Endothelial cell of umbilical vein (primary cell): ENCODE measurements at regions not wholly inside any gene's neighbourhood (a gene's known extent, or its start where the extent isn't known, plus 50 kb on each side); places are given as distances from the start of the nearest gene placed in this dataset.

Source experiments
- BruUV-seq: library from RNA; stranded (reverse); fragments of 400-500 nt; replicated peaks from 2 replicates; lab custom pipeline; 2021; lab: Mats Ljungman, UMichigan
- CTCF ChIA-PET: fragments of 300-600, 350-600 bp; sonication (Branson Sonifier 250); formaldehyde crosslinking; loops from one replicate; lab custom pipeline; 2021; ENCODE audit warnings: antibody characterized with exemption, inconsistent platforms; lab: Charles Lee
- POLR2A ChIA-PET: fragments of 300-600, 350-600 bp; sonication (Branson Sonifier 250); formaldehyde crosslinking; loops from one replicate; lab custom pipeline; 2021; ENCODE audit warnings: antibody characterized with exemption, inconsistent platforms; lab: Charles Lee
- DNase-seq: peaks from one replicate; pipeline ENCODE4 v3.0.0-alpha.2; 2011; ENCODE audit warnings: low read depth, low spot score
- FAIRE-seq: peaks from 2 replicates; lab custom pipeline; 2011; peaks lifted over from hg19 to GRCh38; lab: Jason Lieb, UNC
- H2AFZ ChIP-seq: 2 replicates; pipeline ENCODE4 v1.6.0; 2012; ENCODE audit warnings: low read depth, low read length, control low read depth, inconsistent platforms
- H3K27ac ChIP-seq: 2 replicates; pipeline ENCODE4 v1.5.1; 2011; ENCODE audit warnings: low read depth, mild to moderate bottlenecking, control low read depth, low read length, moderate library complexity; ENCODE audit not compliant: insufficient read depth
- H3K27me3 ChIP-seq, 2 experiments: 2 replicates each; pipeline versions ENCODE4 v1.6.0 to v1.6.1; 2011; ENCODE audit warnings: low read length in 2 of 2, mixed read lengths in 1 of 2; ENCODE audit not compliant: control insufficient read depth in 2 of 2, insufficient read depth in 2 of 2
- H3K36me3 ChIP-seq, 2 experiments: 2 replicates in 1 of 2; 3 replicates in 1 of 2; pipeline ENCODE4 v1.5.1; 2011; ENCODE audit warnings: low read length in 2 of 2, mild to moderate bottlenecking in 1 of 2, moderate library complexity in 1 of 2; ENCODE audit not compliant: control insufficient read depth in 2 of 2, insufficient read depth in 2 of 2; ENCODE audit errors: extremely low read depth in 1 of 2
- H3K4me1 ChIP-seq: 3 replicates; pipeline ENCODE4 v1.5.1; 2011; ENCODE audit warnings: mild to moderate bottlenecking, low read length; ENCODE audit not compliant: control insufficient read depth, insufficient read depth; ENCODE audit errors: extremely low read depth
- H3K4me2 ChIP-seq: 2 replicates; pipeline ENCODE4 v1.6.1; 2011; ENCODE audit warnings: low read length, control low read depth, mixed read lengths; ENCODE audit not compliant: insufficient read depth
- H3K4me3 ChIP-seq, 3 experiments: fragments of 200-600 bp in 1 of 3; sonication (generic), shearing (Covaris generic) in 1 of 3; replicated peaks in 1 of 3; 2 replicates each; pipeline ENCODE4 v1.5.1; 2011 to 2016; ENCODE audit warnings: control low read depth in 3 of 3, low read length in 3 of 3, mild to moderate bottlenecking in 2 of 3, inconsistent platforms in 1 of 3, low read depth in 1 of 3, moderate library complexity in 1 of 3; ENCODE audit not compliant: insufficient read depth in 1 of 3
- H3K79me2 ChIP-seq: 2 replicates; pipeline ENCODE4 v1.6.0; 2012; ENCODE audit warnings: low read length, inconsistent platforms; ENCODE audit not compliant: control insufficient read depth, insufficient read depth
- H3K9ac ChIP-seq: replicated peaks from 2 replicates; pipeline ENCODE3; 2011; ENCODE audit warnings: low read length, control low read depth; ENCODE audit not compliant: insufficient read depth; ENCODE audit errors: extremely low read depth
- H3K9me1 ChIP-seq: replicated peaks from 3 replicates; pipeline ENCODE4 v1.6.0; 2011; ENCODE audit warnings: mild to moderate bottlenecking, low read length; ENCODE audit not compliant: control insufficient read depth, insufficient read depth; ENCODE audit errors: extremely low read depth
- H3K9me3 ChIP-seq: replicated peaks from 2 replicates; pipeline ENCODE4 v1.5.1; 2012; ENCODE audit warnings: low read length, inconsistent platforms; ENCODE audit not compliant: control insufficient read depth, insufficient read depth
- H4K20me1 ChIP-seq: replicated peaks from 2 replicates; pipeline ENCODE3; 2011; ENCODE audit warnings: mild to moderate bottlenecking, low read length; ENCODE audit not compliant: control insufficient read depth, insufficient read depth; ENCODE audit errors: extremely low read depth
- CTCF ChIP-seq, 2 donors: IDR thresholded peaks; 1 replicate in 1 of 2; 2 replicates in 1 of 2; pipeline ENCODE4 v1.5.1; 2011; ENCODE audit warnings: low read length in 2 of 2, mild to moderate bottlenecking in 2 of 2, moderate library complexity in 2 of 2, control low read depth in 1 of 2, inconsistent platforms in 1 of 2, low read depth in 1 of 2; ENCODE audit not compliant: insufficient read depth in 1 of 2; ENCODE audit errors: extremely low read depth in 1 of 2
- EZH2 ChIP-seq: IDR thresholded peaks from 2 replicates; pipeline ENCODE4 v1.6.1; 2012; ENCODE audit warnings: borderline replicate concordance, low read depth, mild to moderate bottlenecking, moderate library complexity, low read length, inconsistent platforms; ENCODE audit not compliant: severe bottlenecking
- FOS ChIP-seq: IDR thresholded peaks from 2 replicates; pipeline ENCODE4 v1.6.1; 2011; ENCODE audit warnings: mild to moderate bottlenecking, low read length, moderate library complexity, borderline replicate concordance; ENCODE audit not compliant: insufficient read depth
- GATA2 ChIP-seq: IDR thresholded peaks from 2 replicates; pipeline ENCODE4 v1.7.0; 2011; ENCODE audit warnings: low read depth, mild to moderate bottlenecking, moderate library complexity, mixed read lengths, low read length; ENCODE audit not compliant: insufficient read length, insufficient read depth
- JUN ChIP-seq: IDR thresholded peaks from 2 replicates; pipeline ENCODE4 v1.6.1; 2011; ENCODE audit warnings: borderline replicate concordance, low read depth; ENCODE audit not compliant: insufficient read length, insufficient read depth
- MAX ChIP-seq: IDR thresholded peaks from 2 replicates; pipeline ENCODE4 v1.6.1; 2011; ENCODE audit not compliant: insufficient read depth, insufficient read length
- MYC ChIP-seq: IDR thresholded peaks from one replicate; pipeline ENCODE4 v1.6.1; 2011; ENCODE audit warnings: mild to moderate bottlenecking, low read depth, low read length
- POLR2A ChIP-seq: IDR thresholded peaks from 2 replicates; pipeline ENCODE4 v1.6.1; 2012; ENCODE audit warnings: low read depth, mild to moderate bottlenecking, control low read depth, low read length
- POLR2AphosphoS5 ChIP-seq: IDR thresholded peaks from 2 replicates; pipeline ENCODE4 v1.6.1; 2012; ENCODE audit warnings: low read depth, mild to moderate bottlenecking, control low read depth, low read length, moderate library complexity; ENCODE audit not compliant: insufficient read depth
- dilution Hi-C: fragments of 300-500 bp; cut with MboI; formaldehyde crosslinking; loops from one replicate; pipeline ENCODE4 v1.15.0; 2019; ENCODE audit warnings: low sequenced_read_pairs; ENCODE audit not compliant: extremely low pct_ligation_motif_present
- intact Hi-C: fragments of 100-400 bp; cut with micrococcal nuclease; formaldehyde crosslinking; loops from one replicate; pipeline ENCODE4 v1.10.0; 2022

GRCh38 chr13:39913928-39914327 is 258.5 kb downstream of the COG6 start:
- no TSS peak for BruUV-seq
- Histone ChIP-seq H3K27ac (no peak overlapping the region), H3K36me3 (no peaks in the 10 kb centered on the region), H3K9ac (no peak overlapping the region), H3K9me1 (no peaks in the 10 kb centered on the region), H3K9me3 (no peaks in the 10 kb centered on the region), H2AFZ (no peak overlapping the region), H3K4me3 (no peak overlapping the region), H3K79me2 (no peaks in the 10 kb centered on the region), H3K4me2 (no peak overlapping the region), H4K20me1 (no peaks in the 10 kb centered on the region), H3K27me3 (no peaks in the 10 kb centered on the region), H3K4me1 (no peaks in the 10 kb centered on the region)
- ChIA-PET CTCF (no interaction called here), POLR2A (no interaction called here)
- dilution Hi-C loops = no loop called here
- intact Hi-C loops = no loop called here
- FAIRE-seq (no peak), DNase-seq (peak; percentile 44)
- TF ChIP-seq FOS (no peak), GATA2 (no peak), POLR2A (no peak), JUN (no peak)

- FAIRE-seq = no peak
- intact Hi-C loops = no loop called here
- no peak overlapping the region for H2AFZ ChIP-seq
These were observed 260.0 kb downstream of the COG6 start for GRCh38 chr13:39915418-39915817.

More at GRCh38 chr13:39915418-39915817, 260.0 kb downstream of the COG6 start:
- no peak overlapping the region for H3K9ac ChIP-seq
- no peaks in the 10 kb centered on the region for H3K36me3 ChIP-seq
- no TSS peak for BruUV-seq
- H3K4me1 ChIP-seq = no peaks in the 10 kb centered on the region
- H3K27me3 ChIP-seq = no peaks in the 10 kb centered on the region
- TF ChIP-seq CTCF (IDR thresholded peaks at IDR 0.05; ENCODE audit: extremely low read depth in 1 of 2, insufficient read depth in 1 of 2, low read depth in 1 of 2, low read length in 2 of 2) (no peak), MYC (no peak), MAX (no peak), GATA2 (no peak), FOS (no peak), POLR2AphosphoS5 (no peak), EZH2 (no peak), JUN (no peak), POLR2A (no peak)
- no peaks in the 10 kb centered on the region for H3K79me2 ChIP-seq
- DNase-seq = no peak
- POLR2A ChIA-PET = no interaction called here
- H3K4me2 ChIP-seq = no peak overlapping the region
- H3K9me1 ChIP-seq = no peaks in the 10 kb centered on the region
- CTCF ChIA-PET = interaction anchor here (1.6 kb wide), 1 partner anchor 27 kb away, joined by 7 read pairs; no protein-coding TSS in a partner anchor
- no peaks in the 10 kb centered on the region for H3K9me3 ChIP-seq
- no peak overlapping the region for H3K4me3 ChIP-seq
- H4K20me1 ChIP-seq = no peaks in the 10 kb centered on the region
- no peak overlapping the region for H3K27ac ChIP-seq
- dilution Hi-C loops = no loop called here
